ENCODE measurements at regions not wholly inside any gene's neighbourhood (a gene's known extent, or its start where the extent isn't known, plus 50 kb on each side); places are given as distances from the start of the nearest gene placed in this dataset.

DNA sequence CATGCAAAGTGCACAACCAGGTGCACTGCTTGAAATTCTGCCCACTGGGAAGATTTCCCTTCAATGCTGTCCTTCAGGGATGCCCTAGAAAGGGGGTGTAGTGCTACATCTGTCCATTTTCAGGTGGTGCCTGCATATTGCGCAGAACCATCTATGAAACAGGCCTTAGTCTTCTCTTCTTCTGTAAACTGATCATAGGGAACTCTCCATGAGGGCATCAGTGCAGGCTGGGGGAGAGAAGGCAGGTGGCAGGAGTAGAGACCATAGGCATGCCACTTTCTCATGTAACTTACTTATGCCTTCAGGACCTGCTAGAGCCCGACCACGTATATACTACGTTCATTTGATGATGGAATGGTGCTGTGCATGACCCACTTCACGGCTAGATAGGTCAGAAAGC is 912.1 kb downstream of the SLC4A3 start:
- TF ChIP-seq, protein P1, sequence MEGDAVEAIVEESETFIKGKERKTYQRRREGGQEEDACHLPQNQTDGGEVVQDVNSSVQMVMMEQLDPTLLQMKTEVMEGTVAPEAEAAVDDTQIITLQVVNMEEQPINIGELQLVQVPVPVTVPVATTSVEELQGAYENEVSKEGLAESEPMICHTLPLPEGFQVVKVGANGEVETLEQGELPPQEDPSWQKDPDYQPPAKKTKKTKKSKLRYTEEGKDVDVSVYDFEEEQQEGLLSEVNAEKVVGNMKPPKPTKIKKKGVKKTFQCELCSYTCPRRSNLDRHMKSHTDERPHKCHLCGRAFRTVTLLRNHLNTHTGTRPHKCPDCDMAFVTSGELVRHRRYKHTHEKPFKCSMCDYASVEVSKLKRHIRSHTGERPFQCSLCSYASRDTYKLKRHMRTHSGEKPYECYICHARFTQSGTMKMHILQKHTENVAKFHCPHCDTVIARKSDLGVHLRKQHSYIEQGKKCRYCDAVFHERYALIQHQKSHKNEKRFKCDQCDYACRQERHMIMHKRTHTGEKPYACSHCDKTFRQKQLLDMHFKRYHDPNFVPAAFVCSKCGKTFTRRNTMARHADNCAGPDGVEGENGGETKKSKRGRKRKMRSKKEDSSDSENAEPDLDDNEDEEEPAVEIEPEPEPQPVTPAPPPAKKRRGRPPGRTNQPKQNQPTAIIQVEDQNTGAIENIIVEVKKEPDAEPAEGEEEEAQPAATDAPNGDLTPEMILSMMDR (IDR thresholded peaks at IDR 0.05), result no peak
- no peak for TF ChIP-seq POLR2A (IDR thresholded peaks at IDR 0.05)
